ENCODE measurements at regions not wholly inside any gene's neighbourhood (a gene's known extent, or its start where the extent isn't known, plus 50 kb on each side); places are given as distances from the start of the nearest gene placed in this dataset.

GRCh38 chr3:87949879-87950208 lies 109.0 kb downstream of the CGGBP1 start:
- TF ChIP-seq CTCF (conservative IDR thresholded peaks at IDR 0.05 in 1 of 2, IDR thresholded peaks at IDR 0.05 in 1 of 2; ENCODE audit: low read depth in 1 of 2, low read length in 2 of 2) (no peak), EZH2 (IDR thresholded peaks at IDR 0.05; ENCODE audit: low read length, missing control alignments) (no peak)

Data from fibroblast of lung (primary cell).